ENCODE measurements at regions not wholly inside any gene's neighbourhood (a gene's known extent, or its start where the extent isn't known, plus 50 kb on each side); places are given as distances from the start of the nearest gene placed in this dataset.

DNA sequence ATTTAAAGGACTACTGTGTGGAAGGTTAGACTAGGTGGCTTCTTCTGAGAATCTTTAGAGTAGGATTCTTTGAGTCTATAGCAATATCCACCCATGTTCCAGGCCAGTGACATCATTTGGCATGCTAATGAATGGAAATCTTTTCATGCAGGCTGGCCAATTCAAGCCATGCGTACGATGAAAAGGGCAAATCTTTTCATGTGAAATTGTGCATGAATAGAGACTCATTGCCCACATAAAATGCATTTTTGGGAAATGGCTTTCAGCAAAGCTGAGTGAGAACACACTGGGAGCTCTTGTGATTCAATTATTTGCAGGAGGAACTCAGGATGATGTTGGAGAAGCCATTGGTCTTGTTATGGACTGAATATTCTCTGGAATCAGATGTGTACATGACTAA is 324.9 kb upstream of the DAB1 start:
- Histone ChIP-seq H3K4me1 (peaks cover 0 to 5% (median 0%) of the 10 kb centered on the region in 3 donors), H3K27ac (no peak overlapping the region), H3K9me3 (no peaks in the 10 kb centered on the region), H3K36me3 (no peaks in the 10 kb centered on the region), H3K4me3 (no peak overlapping the region), H3K27me3 (no peaks in the 10 kb centered on the region)
- 54 to 60% methylated on average over 2 of the region's 2 CpGs for WGBS, 2 donors
- intact Hi-C loops (cut with DNase I), result no loop called here
- DNase-seq, result no peak
- TF ChIP-seq CTCF (IDR thresholded peaks at IDR 0.05) (no peak), POLR2A (IDR thresholded peaks at IDR 0.05) (no peak)

- intact Hi-C loops (cut with DNase I), result no loop called here
- H3K27ac ChIP-seq, result no peak overlapping the region
- DNase-seq, result no peak
- H3K4me3 ChIP-seq, result no peak overlapping the region
- H3K4me1 ChIP-seq, result peaks cover 0 to 5% (median 0%) of the 10 kb centered on the region in 3 donors
- no peaks in the 10 kb centered on the region for H3K27me3 ChIP-seq
- H3K9me3 ChIP-seq, result no peaks in the 10 kb centered on the region
- TF ChIP-seq POLR2A (IDR thresholded peaks at IDR 0.05) (no peak), CTCF (IDR thresholded peaks at IDR 0.05) (no peak)
- no peaks in the 10 kb centered on the region for H3K36me3 ChIP-seq
- WGBS, 2 donors, result 59 to 68% methylated on average over 1 of the region's 1 CpG
Measured at GRCh38 chr1:57747818-57748217, 324.0 kb upstream of the DAB1 start.

GRCh38 chr1:57741521-57741920 is 317.7 kb upstream of the DAB1 start:
- Histone ChIP-seq H3K4me3 (no peak overlapping the region), H3K27ac (no peak overlapping the region), H3K4me1 (no peaks in the 10 kb centered on the region), H3K36me3 (no peaks in the 10 kb centered on the region), H3K9me3 (no peaks in the 10 kb centered on the region), H3K27me3 (no peaks in the 10 kb centered on the region)
- 63 to 73% methylated on average over 4 of the region's 4 CpGs for WGBS, 2 donors
- intact Hi-C loops (cut with DNase I), result no loop called here
- TF ChIP-seq CTCF (IDR thresholded peaks at IDR 0.05) (no peak), POLR2A (IDR thresholded peaks at IDR 0.05) (no peak)
- DNase-seq, result no peak

DNA sequence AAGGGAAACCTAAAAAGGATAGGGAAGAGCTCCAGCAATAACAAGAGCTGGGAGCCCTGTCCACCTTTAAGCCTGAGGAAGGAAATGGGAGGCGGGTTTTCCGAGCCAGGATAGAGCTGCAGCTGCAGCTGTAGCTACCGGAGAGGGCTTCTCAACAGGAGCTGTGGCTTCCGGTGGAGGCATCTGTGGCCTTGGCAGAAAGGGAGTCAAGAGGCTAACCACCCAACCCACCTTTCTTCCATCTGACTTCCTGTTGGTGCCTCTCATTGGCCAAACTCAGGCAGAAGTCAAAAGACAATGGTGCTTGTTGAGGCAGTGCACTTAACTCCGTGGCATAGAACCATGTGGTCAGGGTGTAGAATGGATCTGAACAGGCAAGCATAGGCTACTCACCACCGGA is 313.1 kb upstream of the DAB1 start:
- no peak overlapping the region for H3K27ac ChIP-seq
- H3K27me3 ChIP-seq, result no peaks in the 10 kb centered on the region
- 68 to 70% methylated on average over 6 of the region's 6 CpGs for WGBS, 2 donors
- intact Hi-C loops (cut with DNase I), result no loop called here
- no peaks in the 10 kb centered on the region for H3K9me3 ChIP-seq
- DNase-seq, result no peak
- H3K4me1 ChIP-seq, result no peaks in the 10 kb centered on the region
- no peak overlapping the region for H3K4me3 ChIP-seq
- TF ChIP-seq CTCF (IDR thresholded peaks at IDR 0.05) (no peak), POLR2A (IDR thresholded peaks at IDR 0.05) (no peak)
- H3K36me3 ChIP-seq, result no peaks in the 10 kb centered on the region

DNA sequence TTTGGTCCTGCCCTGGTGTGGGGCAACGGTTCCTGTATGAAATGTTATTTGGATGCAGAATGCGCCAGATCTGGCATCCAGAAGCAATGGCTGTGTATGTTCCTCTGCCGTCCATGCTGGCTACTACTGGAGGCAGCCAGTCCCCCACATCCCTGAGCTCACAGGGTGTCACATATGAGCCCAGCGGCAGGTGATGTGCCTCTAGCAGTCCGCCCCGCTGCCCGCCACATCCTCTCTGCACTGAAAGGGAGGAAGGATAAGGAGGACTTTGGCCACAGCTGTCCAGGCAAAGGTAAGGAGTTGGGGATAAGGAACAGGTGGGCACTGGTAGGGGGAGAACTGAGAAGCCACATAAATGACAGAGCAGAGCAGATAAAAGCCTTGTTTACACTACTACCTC is 305.3 kb upstream of the DAB1 start:
- Histone ChIP-seq H3K27ac (no peak overlapping the region), H3K4me1 (no peaks in the 10 kb centered on the region), H3K36me3 (no peaks in the 10 kb centered on the region), H3K27me3 (no peaks in the 10 kb centered on the region), H3K4me3 (no peak overlapping the region), H3K9me3 (no peaks in the 10 kb centered on the region)
- no peak for DNase-seq
- intact Hi-C loops (cut with DNase I), result no loop called here
- no peak for TF ChIP-seq POLR2A (IDR thresholded peaks at IDR 0.05)
- TF ChIP-seq CTCF (IDR thresholded peaks at IDR 0.05), result no peak
- WGBS, 2 donors, result 83 to 89% methylated on average over 6 to 7 of the region's 7 CpGs
